ENCODE measurements at regions not wholly inside any gene's neighbourhood (a gene's known extent, or its start where the extent isn't known, plus 50 kb on each side); places are given as distances from the start of the nearest gene placed in this dataset.

DNA sequence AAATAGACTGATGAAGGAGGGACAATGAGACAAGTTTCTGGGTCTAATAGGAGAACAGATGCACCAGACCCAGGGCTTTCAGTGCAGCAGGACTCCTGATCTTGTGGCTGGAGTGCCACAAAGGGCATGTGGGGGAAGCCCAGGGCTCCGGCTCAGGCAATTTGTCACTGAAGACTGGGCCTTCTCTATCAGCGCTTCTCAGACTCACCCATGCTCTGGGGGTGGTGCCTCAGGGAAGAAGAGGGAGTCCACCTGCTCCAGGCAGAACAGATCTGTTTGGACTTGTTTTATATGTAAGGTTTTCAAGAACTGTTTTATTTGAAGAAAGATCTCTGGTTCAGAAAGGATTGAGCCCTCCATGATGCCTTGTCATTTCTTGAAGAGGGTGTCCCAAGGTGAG, 112.4 kb upstream of the TLE3 start:
- Histone ChIP-seq H3K36me3 (ENCODE audit: control insufficient read depth, insufficient read depth, low read length) (no peaks in the 10 kb centered on the region), H3K27me3 (ENCODE audit: control insufficient read depth in 2 of 2, insufficient read depth in 2 of 2, low read length in 2 of 2) (peaks cover 5 to 45% of the 10 kb centered on the region in 2 experiments; a peak in 4 of 5 replicates), H3K27ac (ENCODE audit: extremely low read depth, low read depth, low read length) (no peak overlapping the region), H2AFZ (ENCODE audit: low read depth, low read length) (no peak overlapping the region), H3K4me1 (replicated peaks in 1 of 2; ENCODE audit: control insufficient read depth in 2 of 2, insufficient read depth in 2 of 2, low read length in 2 of 2) (no peaks in the 10 kb centered on the region), H3K79me2 (ENCODE audit: control insufficient read depth, insufficient read depth, low read length) (no peaks in the 10 kb centered on the region), H4K20me1 (replicated peaks; ENCODE audit: control insufficient read depth, insufficient read depth, low read length) (0 out of 2 replicates have a peak, but pooled peaks cover 6% of the 10 kb centered on the region), H3K9me1 (ENCODE audit: control insufficient read depth, insufficient read depth, low read length) (peaks cover 2% of the 10 kb centered on the region), H3K9ac (ENCODE audit: insufficient read depth in 1 of 2, low read depth in 2 of 2, low read length in 2 of 2) (no peak overlapping the region), H3K9me3 (replicated peaks; ENCODE audit: control insufficient read depth, insufficient read depth, low read depth, low read length) (no peaks in the 10 kb centered on the region), H3K4me2 (ENCODE audit: insufficient read depth, low read length) (no peak overlapping the region), H3K4me3 (no peak overlapping the region)
- intact Hi-C loops (cut with micrococcal nuclease): no loop called here
- FAIRE-seq (no peak), DNase-seq (ENCODE audit: extremely low read depth in 1 of 4, low spot score in 3 of 4) (no peak), ATAC-seq (no peak)
- BruUV-seq (replicated peaks): no TSS peak
- TF ChIP-seq HDAC2 (IDR thresholded peaks at IDR 0.05) (no peak), TEAD4 (IDR thresholded peaks at IDR 0.05; ENCODE audit: low read length) (no peak), TEAD4 (CRISPR knock-in tag; IDR thresholded peaks at IDR 0.05; ENCODE audit: borderline replicate concordance) (no peak), ZNF324 (CRISPR knock-in tag; IDR thresholded peaks at IDR 0.05) (no peak), ETV5 (CRISPR knock-in tag; IDR thresholded peaks at IDR 0.05; ENCODE audit: low read depth) (no peak), ARID1B (IDR thresholded peaks at IDR 0.05) (no peak), L3MBTL2 (IDR thresholded peaks at IDR 0.05) (no peak), ZNF561 (CRISPR knock-in tag; conservative IDR thresholded peaks at IDR 0.05) (no peak), ZNF165 (CRISPR knock-in tag; IDR thresholded peaks at IDR 0.05; ENCODE audit: borderline replicate concordance) (no peak), SIN3B (IDR thresholded peaks at IDR 0.05; ENCODE audit: low read depth) (no peak), HSF4 (CRISPR knock-in tag; IDR thresholded peaks at IDR 0.05; ENCODE audit: borderline replicate concordance) (no peak), ETV1 (tag; conservative IDR thresholded peaks at IDR 0.05; ENCODE audit: low read depth) (no peak), FOXP1 (CRISPR knock-in tag; IDR thresholded peaks at IDR 0.05) (no peak), SMC3 (conservative IDR thresholded peaks at IDR 0.05; ENCODE audit: insufficient read depth, low read depth, low read length) (no peak), RFX5 (IDR thresholded peaks at IDR 0.05; ENCODE audit: low read depth, low read length) (no peak)
- TF ChIP-seq, protein P1, sequence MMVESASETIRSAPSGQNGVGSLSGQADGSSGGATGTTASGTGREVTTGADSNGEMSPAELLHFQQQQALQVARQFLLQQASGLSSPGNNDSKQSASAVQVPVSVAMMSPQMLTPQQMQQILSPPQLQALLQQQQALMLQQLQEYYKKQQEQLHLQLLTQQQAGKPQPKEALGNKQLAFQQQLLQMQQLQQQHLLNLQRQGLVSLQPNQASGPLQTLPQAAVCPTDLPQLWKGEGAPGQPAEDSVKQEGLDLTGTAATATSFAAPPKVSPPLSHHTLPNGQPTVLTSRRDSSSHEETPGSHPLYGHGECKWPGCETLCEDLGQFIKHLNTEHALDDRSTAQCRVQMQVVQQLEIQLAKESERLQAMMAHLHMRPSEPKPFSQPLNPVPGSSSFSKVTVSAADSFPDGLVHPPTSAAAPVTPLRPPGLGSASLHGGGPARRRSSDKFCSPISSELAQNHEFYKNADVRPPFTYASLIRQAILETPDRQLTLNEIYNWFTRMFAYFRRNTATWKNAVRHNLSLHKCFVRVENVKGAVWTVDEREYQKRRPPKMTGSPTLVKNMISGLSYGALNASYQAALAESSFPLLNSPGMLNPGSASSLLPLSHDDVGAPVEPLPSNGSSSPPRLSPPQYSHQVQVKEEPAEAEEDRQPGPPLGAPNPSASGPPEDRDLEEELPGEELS (CRISPR knock-in tag; IDR thresholded peaks at IDR 0.05; ENCODE audit: borderline replicate concordance): no peak
- TF ChIP-seq, protein P2, sequence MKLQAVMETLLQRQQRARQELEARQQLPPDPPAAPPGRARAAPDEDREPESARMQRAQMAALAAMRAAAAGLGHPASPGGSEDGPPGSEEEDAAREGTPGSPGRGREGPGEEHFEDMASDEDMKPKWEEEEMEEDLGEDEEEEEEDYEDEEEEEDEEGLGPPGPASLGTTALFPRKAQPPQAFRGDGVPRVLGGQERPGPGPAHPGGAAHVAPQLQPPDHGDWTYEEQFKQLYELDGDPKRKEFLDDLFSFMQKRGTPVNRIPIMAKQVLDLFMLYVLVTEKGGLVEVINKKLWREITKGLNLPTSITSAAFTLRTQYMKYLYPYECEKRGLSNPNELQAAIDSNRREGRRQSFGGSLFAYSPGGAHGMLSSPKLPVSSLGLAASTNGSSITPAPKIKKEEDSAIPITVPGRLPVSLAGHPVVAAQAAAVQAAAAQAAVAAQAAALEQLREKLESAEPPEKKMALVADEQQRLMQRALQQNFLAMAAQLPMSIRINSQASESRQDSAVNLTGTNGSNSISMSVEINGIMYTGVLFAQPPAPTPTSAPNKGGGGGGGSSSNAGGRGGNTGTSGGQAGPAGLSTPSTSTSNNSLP (IDR thresholded peaks at IDR 0.05; ENCODE audit: borderline replicate concordance, low read depth, low read length): no peak
- in situ Hi-C loops (cut with MboI): no loop called here
- POLR2A ChIA-PET: no interaction called here
- 5% methylated on average over 2 of the region's 2 CpGs for WGBS (ENCODE audit: insufficient coverage, low coverage, missing lambda C conversion rate)
- CTCF ChIA-PET (ENCODE audit: low intra/inter-chr PET ratio): no interaction called here
